Sigmoid colon (tissue), 3 donors: ENCODE measurements at regions not wholly inside any gene's neighbourhood (a gene's known extent, or its start where the extent isn't known, plus 50 kb on each side); places are given as distances from the start of the nearest gene placed in this dataset.

Source experiments
- CTCF ChIP-seq, 4 experiments: fragments of 450-650 bp in 3 of 4; fragments of 200-600 bp in 1 of 4; IDR thresholded peaks; one replicate each; pipeline ENCODE4 v1.5.1; 2016 to 2019; ENCODE audit warnings: antibody characterized with exemption in 4 of 4, mild to moderate bottlenecking in 3 of 4, moderate library complexity in 2 of 4
- POLR2A ChIP-seq, 2 donors: fragments of 450-650 bp; IDR thresholded peaks; one replicate each; pipeline ENCODE4 v1.6.1; 2016; ENCODE audit warnings: antibody characterized with exemption in 2 of 2, mild to moderate bottlenecking in 2 of 2, moderate library complexity in 2 of 2

- TF ChIP-seq CTCF (IDR thresholded peaks at IDR 0.05) (no peak), POLR2A (IDR thresholded peaks at IDR 0.05) (no peak)
Observed at GRCh38 chr3:81270603-81271379, 490.7 kb downstream of the GBE1 start.
